ENCODE measurements at regions not wholly inside any gene's neighbourhood (a gene's known extent, or its start where the extent isn't known, plus 50 kb on each side); places are given as distances from the start of the nearest gene placed in this dataset.
"Not testable (repeated sequence)": the region's sequence is repeated elsewhere in the genome, so short reads cannot be mapped to it uniquely, and the experiment has no call there.

GRCh38 chr6:84867521-84867920 is 103.1 kb upstream of the TBX18 start:
- H3K4me1 ChIP-seq (ENCODE audit: low read depth) = no peaks in the 10 kb centered on the region
- no peak overlapping the region for H3K4me3 ChIP-seq
- no peak for ATAC-seq
- TF ChIP-seq, protein P1, sequence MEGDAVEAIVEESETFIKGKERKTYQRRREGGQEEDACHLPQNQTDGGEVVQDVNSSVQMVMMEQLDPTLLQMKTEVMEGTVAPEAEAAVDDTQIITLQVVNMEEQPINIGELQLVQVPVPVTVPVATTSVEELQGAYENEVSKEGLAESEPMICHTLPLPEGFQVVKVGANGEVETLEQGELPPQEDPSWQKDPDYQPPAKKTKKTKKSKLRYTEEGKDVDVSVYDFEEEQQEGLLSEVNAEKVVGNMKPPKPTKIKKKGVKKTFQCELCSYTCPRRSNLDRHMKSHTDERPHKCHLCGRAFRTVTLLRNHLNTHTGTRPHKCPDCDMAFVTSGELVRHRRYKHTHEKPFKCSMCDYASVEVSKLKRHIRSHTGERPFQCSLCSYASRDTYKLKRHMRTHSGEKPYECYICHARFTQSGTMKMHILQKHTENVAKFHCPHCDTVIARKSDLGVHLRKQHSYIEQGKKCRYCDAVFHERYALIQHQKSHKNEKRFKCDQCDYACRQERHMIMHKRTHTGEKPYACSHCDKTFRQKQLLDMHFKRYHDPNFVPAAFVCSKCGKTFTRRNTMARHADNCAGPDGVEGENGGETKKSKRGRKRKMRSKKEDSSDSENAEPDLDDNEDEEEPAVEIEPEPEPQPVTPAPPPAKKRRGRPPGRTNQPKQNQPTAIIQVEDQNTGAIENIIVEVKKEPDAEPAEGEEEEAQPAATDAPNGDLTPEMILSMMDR (IDR thresholded peaks at IDR 0.05) = no peak
- no peak for DNase-seq
- no peaks in the 10 kb centered on the region for H3K9me3 ChIP-seq
- no peaks in the 10 kb centered on the region for H3K36me3 ChIP-seq (ENCODE audit: low read depth)
- intact Hi-C loops (cut with DNase I, micrococcal nuclease) = no loop called here

GRCh38 chr6:84866715-84867114 is 102.3 kb upstream of the TBX18 start:
- TF ChIP-seq, protein P1 (IDR thresholded peaks at IDR 0.05) = no peak
- Histone ChIP-seq H3K4me3 (no peak overlapping the region), H3K36me3 (ENCODE audit: low read depth) (no peaks in the 10 kb centered on the region), H3K4me1 (ENCODE audit: low read depth) (no peaks in the 10 kb centered on the region), H3K9me3 (no peaks in the 10 kb centered on the region)
- DNase-seq = no peak
- intact Hi-C loops (cut with DNase I, micrococcal nuclease) = no loop called here
- ATAC-seq = no peak

GRCh38 chr6:84865372-84865771 is 101.0 kb upstream of the TBX18 start:
- H3K9me3 ChIP-seq; H3K36me3 ChIP-seq (ENCODE audit: low read depth); intact Hi-C loops (cut with DNase I, micrococcal nuclease); DNase-seq; H3K4me1 ChIP-seq (ENCODE audit: low read depth); ATAC-seq; H3K4me3 ChIP-seq: not testable (repeated sequence)

DNA sequence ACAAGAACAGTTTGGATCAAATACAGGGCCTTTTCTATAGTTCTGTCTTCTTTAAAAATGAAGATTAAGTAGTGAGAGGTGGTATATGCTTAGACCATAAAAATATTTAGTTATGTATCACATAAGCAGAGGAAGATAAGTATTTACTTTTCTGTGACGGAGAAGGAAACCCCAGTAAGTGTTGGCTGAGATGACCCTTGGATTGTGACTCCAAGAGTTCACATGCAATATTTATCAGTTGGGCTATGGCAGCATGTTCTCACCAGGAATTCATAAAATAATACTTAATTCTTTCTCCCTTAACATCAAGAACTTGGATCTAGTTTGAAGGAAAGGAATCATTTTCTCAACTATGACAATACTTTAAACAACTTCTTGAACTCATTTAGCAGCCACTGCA is 98.4 kb upstream of the TBX18 start:
- H3K36me3 ChIP-seq (ENCODE audit: low read depth) = no peaks in the 10 kb centered on the region
- no peaks in the 10 kb centered on the region for H3K9me3 ChIP-seq
- no peak for ATAC-seq
- H3K4me1 ChIP-seq (ENCODE audit: low read depth) = no peaks in the 10 kb centered on the region
- no peak overlapping the region for H3K4me3 ChIP-seq
- intact Hi-C loops (cut with DNase I, micrococcal nuclease) = no loop called here
- TF ChIP-seq, protein P1 (IDR thresholded peaks at IDR 0.05) = no peak
- DNase-seq = no peak

DNA sequence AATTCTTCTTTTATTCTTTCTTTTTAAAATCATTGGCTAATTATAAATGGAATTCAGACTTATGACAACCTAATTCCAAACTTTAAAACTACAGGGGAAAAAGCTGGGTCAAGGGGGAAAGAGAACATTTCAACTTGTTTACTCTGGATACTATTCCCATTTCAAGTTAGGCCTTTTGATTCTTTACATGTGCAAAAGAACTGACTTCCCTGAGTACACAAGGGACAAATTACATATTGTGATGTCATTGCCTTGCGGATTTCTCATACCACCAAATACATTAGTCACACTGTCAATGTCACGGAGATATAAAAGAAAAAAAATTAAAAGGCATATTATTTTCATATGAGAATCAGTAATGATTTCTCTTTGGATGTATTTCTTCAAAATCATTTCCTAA is 96.5 kb upstream of the TBX18 start:
- Histone ChIP-seq H3K4me3 (no peak overlapping the region), H3K4me1 (ENCODE audit: low read depth) (no peaks in the 10 kb centered on the region), H3K36me3 (ENCODE audit: low read depth) (no peaks in the 10 kb centered on the region), H3K9me3 (no peaks in the 10 kb centered on the region)
- TF ChIP-seq, protein P1 (IDR thresholded peaks at IDR 0.05) = no peak
- intact Hi-C loops (cut with DNase I, micrococcal nuclease) = no loop called here
- ATAC-seq = no peak
- no peak for DNase-seq

GRCh38 chr6:84860509-84860908 is 96.1 kb upstream of the TBX18 start:
- Histone ChIP-seq H3K4me1 (ENCODE audit: low read depth) (no peaks in the 10 kb centered on the region), H3K9me3 (no peaks in the 10 kb centered on the region), H3K36me3 (ENCODE audit: low read depth) (no peaks in the 10 kb centered on the region), H3K4me3 (no peak overlapping the region)
- intact Hi-C loops (cut with DNase I, micrococcal nuclease) = no loop called here
- ATAC-seq = no peak
- DNase-seq = no peak
- TF ChIP-seq, protein P1 (IDR thresholded peaks at IDR 0.05) = no peak
